COR-L47 (cell line): ENCODE measurements at regions not wholly inside any gene's neighbourhood (a gene's known extent, or its start where the extent isn't known, plus 50 kb on each side); places are given as distances from the start of the nearest gene placed in this dataset.

Source experiments
- DNase-seq: peaks from one replicate; lab custom pipeline; 2025; lab: John Stamatoyannopoulos, UW

DNA sequence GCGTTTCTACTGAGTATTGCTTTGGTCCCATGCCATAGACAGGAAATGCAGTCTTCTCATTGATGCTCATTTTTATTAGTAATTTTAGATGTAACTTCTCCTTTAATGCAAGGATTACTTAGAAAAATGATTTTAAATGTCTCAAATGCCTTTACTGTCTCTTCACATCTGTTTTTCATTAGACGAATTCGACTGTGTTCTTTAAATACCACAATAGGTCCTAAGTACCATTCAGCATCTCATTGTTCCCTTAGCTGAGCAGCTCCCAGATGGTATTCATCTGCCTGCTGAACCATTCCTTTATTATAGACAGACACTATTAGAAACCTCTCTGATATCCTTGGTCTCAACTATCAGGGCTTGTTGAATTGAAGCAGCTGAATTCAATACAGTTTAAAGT lies 113.6 kb downstream of the LSMEM1 start:
- no peak for DNase-seq

DNA sequence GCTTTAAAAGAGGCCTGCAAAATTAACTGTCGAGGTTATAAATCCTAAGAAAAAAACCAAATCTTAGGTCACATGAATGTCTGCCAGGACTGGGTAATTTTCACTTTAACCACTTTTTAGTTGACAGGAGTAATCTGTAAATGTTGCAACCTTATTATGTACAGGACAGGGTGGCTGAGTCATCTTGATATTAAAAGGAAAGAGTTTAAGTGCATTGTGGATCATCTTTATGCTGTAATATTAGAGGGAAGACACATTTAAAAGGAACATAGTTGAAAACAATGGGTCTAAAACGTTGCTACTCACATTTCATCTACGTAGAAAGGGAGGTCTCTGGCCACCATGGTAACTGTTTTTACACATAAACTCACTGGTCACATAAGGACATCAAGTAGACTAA lies 115.5 kb downstream of the LSMEM1 start:
- no peak for DNase-seq

DNA sequence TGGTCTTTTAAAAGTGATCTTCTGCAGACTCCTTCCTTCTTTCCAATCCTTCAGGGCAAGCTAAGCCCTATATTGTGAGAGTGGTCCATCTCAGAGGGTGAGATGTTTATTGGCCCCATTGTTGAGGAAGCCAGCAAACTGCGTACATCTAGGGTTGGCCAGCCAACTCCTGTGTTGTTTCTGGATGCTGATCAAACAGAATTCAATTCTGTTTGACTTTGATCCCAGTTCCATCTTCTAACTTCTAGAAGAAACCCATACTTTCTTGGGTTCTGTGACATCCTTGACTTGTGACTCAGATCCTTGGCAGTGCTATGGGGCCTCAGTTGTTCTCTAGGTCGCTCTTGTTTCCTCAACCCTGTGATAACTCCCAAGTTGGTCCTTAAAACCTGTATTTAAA lies 116.2 kb downstream of the LSMEM1 start:
- no peak for DNase-seq

DNA sequence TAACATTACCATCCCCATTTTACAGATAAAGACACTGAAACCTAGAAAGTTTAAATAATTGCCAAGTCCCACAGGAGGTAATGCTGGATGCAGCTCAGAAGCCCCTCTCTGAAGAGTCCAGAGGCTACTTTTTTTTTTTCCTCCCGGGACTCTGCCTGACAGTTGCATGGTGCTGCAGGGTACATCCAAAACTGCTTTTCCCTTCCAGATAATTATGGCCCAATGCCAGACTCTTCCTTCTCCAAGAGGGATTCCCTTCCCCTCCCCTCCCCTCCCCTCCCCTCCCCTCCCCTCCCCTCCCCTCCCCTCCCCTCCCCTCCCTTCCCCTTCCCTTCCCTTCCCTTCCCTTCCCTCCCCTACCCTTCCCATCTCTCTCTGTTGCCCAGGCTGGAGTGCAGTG lies 122.9 kb downstream of the LSMEM1 start:
- DNase-seq = no peak

DNA sequence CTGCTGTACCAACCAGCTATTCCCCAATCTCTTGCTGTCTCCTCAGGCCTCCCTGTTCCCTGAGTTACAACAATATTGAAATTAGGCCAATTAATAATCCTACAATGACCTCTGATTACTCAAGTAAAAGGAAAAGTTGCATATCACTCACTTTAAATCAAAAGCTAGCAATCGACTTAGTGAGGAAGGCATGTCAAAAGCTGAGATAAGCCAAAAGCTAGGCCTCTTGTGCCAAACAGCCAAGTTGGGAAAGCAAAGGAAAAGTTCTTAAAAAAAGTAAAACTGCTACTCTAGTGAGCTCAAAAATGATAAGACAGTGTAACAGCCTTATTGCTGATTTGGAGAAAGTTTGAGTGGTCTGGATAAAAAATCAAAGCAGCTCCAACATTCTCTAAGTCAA lies 129.8 kb downstream of the LSMEM1 start:
- no peak for DNase-seq

DNA sequence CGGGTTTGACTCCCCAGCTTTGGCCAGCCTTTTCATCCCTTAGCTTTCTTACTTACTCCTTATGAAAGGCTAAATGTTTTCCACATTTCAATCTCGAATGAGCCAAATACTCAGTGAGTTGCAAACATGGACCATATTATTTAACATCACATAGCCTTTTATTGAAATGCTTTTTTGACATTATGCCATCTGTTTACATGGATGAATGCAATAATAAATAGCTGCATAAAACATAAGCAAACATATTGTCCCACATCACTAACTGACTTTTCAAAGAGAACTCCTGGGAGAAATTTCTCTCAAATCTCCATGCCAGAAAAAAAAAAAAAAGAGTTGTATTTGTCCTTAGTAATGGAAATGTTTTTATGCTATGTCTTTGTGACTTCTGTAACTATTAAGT lies 134.9 kb downstream of the LSMEM1 start:
- DNase-seq = no peak

DNA sequence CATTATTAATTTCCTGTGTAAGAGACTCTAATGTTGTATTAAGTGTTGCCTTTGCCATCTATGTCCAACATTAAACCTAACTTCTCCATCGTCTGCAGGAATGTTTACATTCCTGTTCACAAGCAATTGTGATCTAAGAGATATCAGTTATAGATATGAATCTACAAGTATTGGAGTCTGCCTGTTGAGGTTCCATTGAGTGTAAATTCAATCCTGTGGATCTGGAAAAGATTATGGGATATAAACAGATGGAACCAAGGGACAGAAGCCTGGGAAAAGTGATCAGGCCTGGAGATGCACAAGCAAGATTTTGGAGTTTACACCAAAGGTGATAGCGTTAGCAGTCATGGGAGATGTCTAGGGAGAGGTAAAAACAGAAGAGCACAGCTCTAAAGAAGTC lies 135.5 kb downstream of the LSMEM1 start:
- DNase-seq = no peak

DNA sequence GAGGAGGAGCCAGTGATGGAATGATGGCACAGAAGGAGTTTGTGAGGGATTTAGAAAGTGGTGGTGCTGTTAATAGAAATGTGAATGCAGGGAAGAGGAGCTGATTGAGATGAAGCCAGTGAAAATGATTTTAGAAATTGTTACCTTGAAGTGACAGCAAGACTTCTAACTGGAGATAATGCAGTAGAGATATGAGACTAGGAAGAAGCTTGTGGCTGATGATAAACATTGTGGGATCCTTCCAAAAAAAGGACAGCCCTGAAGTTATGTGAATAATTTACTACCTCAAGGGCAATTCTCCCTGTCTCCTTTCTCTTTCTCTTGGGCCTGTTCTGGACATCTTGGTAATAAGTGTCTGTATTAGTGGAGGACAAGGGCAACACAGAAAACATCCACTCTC lies 138.6 kb downstream of the LSMEM1 start:
- no peak for DNase-seq

DNA sequence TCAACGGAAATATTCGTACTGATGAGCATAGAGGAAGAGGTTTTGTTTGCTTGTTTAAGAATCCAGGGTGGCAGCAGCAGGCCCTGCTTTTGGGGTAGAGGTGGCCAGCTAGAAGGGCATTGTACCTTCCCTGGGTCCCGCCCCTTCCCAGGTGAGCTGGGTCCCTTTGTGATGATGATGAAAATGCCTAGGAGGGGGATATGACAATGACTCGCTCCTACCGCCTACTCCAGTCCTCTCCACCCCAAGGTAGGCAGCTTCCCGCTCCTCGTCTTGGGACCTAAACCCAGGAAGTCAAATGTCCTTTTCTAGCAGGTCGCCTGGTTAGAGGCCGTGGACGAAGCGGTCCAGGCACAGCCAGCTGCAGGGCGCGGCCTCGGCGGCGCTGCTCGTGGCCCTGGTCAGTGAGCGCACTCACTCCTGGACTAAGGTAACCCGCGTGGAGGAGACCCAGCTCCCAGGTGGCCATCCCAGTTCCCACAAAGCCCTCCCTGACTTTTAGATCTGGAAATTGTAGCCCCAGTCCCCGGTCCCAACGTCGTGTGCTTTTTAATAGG lies 141.4 kb downstream of the LSMEM1 start:
- no peak for DNase-seq

DNA sequence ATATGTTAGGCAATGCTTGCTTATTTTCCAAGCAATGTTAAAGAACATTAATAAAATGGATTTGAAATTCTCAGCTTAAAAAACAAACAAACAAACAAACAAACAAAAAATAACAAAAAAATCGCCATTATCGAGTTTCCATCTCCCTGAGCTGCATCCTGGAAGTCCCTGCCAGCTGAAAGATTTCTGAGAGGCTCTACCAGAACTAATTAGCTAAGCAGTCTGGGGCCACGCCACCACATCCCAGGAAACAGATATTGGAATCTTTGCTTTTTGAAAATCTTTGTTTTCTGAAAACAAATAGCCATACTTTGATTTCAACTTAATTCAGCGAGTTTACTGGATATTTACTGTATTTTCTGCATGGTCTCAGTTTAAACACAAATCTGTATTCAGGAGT lies 143.6 kb downstream of the LSMEM1 start:
- DNase-seq = no peak

DNA sequence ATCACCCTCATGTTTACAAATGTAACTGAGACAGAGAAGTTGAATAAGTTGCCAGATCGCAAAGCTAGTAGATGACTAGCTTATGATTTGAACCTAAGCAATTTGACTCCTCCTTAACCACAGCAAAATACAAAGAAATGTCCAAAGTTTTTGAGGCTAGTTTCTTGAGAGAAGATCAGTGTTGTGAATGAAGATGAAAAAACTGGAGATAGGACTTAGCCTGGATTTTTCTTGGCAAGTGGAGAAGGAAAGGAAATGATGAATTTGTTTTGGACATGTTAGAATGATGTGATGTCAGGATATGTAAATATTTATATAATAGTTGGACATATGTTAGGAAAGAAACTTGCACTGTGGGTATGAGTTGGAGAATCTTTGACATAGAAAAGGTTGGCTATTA lies 149.8 kb downstream of the LSMEM1 start:
- DNase-seq = no peak

DNA sequence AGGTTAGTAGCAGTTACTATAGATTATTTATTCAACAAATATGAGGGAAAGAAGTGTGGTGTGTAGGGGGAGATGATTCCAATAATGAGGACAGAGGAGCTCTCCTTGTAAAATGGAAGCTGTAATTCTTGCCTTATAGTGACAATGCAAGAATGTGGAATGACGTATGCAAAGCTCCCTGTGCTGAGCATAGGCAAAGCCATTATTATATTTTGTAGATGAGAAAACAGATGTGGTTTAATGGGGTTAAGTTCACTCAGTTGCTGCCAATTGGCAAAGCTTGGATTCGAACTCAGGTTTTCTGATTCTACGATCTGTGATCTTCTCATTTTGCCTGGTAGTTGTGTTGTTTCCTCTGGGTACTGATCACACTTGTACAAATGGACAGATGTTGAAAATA lies 153.3 kb downstream of the LSMEM1 start:
- DNase-seq = no peak

DNA sequence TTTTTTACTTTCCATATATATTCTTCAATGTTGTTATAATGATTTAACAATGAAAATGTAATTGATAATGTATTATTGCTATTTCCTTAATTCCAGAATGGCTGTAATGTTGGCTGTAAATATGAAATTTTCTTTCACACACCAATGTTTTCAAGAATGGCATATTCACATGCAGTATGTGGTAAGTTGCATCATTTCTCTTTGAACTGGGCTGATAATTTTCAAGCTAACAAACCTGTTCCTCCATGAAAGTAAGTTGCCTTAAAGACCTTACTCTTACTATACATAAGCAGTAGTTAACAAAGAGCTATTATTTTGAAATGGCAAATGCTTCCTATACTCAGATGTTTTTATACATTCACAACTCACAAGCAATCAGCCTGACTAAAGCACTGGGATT lies 154.5 kb downstream of the TMEM168 start:
- DNase-seq = no peak

DNA sequence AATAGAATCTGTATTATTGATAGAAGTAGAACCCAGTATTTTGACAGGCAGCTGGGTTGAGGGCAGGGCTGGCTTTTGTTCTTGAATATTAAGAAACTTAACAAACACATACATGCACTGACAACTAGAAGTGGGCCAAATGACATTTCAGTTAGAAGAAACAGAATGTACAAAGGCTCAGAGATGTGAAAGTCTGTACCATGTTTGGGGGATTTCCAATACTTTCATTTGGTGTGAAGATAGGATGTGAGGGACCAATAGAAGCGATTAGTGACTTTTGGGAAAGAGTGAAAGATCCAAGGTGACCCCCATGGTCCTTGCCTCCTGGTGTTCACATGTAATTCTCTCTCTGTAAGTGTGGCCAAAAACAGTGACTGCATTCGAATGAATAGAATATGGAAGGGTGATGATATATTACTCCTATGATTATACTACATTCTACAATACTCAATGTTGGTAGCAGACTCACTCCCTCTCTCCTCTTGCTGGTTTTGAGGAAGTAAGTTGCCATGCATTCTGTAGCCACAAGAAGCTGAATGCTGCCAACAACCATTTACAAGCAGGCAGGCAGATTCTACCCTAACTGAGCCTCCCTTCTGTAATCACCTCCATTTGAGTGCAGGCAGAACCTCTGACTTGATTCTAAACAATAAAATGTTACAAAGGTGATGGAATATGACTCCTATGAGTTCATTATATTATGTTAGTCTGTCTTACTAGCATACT lies 151.4 kb downstream of the TMEM168 start:
- no peak for DNase-seq

DNA sequence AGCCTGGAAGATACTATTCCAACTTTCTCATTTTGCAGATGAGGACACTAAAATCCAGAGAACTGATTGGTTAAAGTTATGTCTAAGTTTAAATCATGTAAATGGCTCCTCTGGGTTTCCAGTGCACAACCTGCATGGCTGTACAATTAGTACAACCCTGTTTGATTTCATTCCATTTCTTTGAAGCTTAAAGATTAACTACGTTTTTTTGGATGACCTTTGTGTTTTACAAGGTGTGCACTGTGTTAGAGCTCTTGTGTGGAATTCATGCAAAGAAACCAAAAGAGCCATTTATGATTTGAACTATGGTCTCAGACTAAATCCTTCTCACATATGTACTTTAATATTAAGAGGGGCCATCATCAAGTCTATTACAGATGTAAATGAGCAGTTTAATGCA lies 149.5 kb downstream of the TMEM168 start:
- DNase-seq = no peak

DNA sequence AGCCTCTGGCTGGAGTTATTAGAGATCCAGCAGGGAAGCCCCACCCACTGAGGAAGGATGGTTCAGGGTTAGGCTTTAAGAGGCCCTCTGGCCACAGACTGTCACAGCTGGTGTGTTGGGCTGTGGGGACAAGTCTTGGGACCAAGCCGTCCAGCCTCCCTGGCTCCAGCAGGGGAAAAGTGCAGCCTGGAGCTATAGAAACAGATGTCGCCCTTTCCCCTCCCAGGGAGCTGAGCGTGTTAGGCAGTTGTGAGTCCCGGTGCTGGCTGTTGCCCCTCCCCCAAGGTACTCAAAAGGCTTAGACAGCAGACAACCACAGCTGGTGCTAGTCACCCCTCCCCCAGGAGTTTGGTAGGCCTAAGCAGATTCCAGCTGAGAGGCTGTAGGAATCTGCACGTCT lies 143.4 kb downstream of the TMEM168 start:
- DNase-seq = no peak

DNA sequence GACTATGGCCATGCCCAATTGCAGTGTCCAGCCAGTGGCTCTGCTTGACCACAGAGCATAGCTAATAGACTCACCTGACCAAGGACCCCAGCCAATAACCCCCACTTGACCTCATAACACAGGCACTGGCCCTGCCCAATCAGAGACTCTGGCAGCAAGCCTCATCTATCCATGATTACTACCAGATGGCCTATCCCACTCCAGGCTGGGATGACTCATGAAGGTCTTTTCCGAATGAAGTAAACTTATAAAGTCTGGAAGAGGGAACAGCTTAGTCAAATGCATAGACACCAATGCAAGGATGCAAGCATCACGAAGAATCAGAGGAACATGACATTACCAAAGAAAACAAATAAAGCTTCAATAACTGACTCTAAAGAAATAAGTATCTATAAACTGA lies 141.4 kb downstream of the TMEM168 start:
- DNase-seq = no peak

DNA sequence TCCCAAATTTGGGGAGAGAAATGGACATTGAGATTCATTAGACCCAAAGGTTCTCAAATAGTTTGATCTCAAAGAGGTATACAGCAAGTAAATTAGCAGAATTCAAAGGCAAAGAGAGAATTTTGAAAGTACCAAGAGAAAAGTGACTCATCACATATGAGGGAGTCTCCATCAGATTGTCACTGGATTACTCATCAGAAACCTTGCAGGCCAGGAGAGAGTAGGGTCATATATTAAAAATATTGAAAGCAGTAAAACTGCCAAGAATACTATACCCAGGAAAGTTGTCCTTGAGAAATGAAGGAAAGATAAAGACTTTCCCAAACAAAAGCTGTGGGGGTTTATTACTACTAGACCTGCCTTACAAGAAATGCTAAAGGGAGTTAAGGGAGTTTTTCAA lies 140.6 kb downstream of the TMEM168 start:
- DNase-seq = no peak

DNA sequence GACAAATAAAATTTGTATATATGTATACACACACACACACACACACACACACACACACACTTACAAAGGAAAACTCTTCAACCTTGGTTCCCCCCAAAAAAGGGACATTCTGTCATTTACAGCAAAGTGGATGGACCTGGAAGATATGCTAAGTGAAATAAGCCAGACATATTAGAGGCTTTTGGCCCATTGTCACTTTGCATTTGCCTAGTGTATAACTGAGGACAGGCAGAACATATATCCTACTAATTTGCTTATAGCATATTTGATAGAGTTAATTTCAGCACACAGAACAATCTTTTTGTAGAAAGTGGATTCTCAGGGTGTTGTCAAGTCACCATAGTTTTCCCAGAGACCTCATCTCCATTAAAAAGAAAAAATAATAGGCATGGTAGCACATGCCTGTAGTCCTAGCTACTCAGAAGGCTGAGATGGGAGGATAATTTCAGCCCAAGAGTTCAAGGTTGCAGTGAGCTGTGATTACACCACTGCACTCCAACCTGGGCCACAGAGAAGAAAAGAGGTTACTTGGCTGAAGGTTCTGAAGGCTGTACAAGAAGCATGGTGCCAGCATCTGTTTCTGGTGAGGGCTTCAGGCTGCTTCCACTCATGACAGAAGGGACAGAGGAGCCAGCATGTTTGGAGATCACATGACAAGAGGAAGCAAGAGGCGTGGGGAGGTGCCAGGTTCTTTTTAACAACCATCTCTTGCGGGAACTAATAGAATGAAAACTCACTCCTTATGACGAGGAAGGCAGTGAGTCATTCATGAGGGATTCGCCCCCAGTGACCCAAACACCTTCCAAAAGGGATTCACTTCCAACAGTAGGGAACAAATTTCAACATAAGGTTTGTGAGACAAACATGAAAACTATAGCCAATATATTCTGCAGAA lies 135.6 kb downstream of the TMEM168 start:
- DNase-seq = no peak

DNA sequence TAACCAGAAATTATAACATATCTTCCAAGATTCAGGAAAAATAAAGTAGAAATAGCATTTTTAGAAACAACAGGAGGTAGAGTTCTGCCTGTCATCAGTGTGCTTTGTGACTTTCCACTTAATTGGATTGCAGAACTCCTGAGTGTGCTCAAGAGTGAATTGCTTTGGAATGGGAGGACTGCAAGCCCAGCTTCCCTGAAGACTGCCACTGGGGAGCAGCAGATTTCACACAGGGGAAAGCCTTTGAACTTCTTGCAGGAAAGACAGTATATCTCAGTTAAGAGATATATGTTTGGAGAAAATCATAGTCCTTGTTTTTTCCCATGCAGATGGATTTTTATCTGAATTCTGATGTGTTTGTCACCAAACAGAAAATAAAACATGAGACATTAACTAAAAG lies 124.5 kb downstream of the TMEM168 start:
- no peak for DNase-seq

DNA sequence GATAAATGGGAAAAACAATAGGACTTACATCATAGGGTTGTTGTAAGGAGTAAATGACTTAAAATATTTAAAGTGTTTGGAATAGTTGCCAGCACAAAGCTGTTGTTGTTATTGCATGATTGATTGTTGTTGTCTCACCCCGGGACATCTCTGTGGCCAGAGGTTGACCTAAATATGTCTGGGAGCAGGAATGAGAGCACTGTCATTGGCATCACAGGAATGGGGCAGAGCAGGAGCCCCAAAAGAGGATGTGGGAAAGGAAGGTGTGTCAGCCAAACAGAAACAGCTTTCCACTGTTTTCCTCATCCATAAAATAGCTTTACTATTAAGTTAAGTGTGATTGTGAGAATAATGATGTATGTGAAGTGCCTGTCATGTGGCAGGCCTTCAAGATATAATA lies 121.6 kb downstream of the TMEM168 start:
- no peak for DNase-seq

DNA sequence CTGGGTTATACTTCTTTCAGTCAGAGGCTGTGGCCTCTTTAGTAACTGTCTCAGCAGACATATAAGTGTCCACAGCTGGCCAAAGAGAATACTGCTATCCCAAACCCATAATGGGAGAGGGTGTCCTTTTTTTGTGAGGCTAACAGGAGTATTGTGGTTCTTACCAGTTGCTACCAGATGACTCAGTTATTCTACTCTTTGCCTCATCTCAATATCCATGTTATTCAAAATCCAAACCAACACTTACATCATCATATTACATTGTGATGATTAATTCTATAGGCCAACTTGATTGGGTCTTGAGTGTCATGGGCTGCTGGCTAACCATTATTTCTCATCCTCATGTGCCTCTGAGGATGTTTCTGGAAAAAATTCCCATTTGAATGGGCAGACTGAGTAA lies 120.9 kb downstream of the TMEM168 start:
- DNase-seq = no peak

DNA sequence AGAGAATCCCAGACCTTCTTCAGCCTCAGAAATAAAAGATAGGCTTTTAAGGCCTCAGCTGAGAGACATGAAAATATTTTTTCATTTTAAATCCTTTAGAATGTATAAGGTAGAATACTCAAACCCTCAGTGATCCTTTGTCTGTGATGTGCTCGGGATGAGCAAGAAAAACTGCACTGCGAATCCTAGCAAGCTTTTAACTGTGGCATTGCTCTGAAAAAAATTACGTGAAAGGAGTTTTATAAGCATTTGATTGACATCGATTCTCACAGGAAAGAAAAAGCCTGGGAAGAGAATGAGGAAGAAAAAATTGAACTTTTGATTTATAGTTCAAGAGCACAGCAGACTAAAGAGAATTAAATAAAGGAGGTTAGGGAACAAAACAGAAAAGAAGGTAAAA lies 120.0 kb downstream of the TMEM168 start:
- DNase-seq = no peak
